CMK (cell line): ENCODE measurements at regions not wholly inside any gene's neighbourhood (a gene's known extent, or its start where the extent isn't known, plus 50 kb on each side); places are given as distances from the start of the nearest gene placed in this dataset.

Source experiments
- DNase-seq: peaks from one replicate; pipeline ENCODE4 v3.0.0-alpha.2; 2010; ENCODE audit warnings: low read depth

GRCh38 chr11:13062115-13062514 lies 53.0 kb downstream of the RASSF10 start:
- no peak for DNase-seq

DNA sequence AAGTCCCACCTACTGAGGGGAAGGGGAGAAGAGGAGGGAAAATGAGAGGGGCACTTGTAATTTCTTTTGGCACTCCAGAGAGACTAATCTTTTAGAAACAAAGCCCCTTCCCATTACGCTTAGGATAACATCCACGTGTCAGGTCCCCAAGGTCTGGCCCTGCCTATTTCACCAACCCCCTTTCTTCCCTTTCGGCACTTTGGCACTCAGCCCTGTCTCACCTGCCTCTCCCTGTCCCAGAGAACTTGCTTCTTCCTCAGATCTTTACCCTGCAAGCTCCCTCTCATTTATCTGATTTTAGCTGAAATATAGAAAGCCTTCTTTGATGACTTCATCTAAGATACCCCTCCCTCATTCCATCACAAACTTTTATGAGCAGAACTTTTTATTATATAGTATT lies 55.5 kb downstream of the RASSF10 start:
- no peak for DNase-seq

- DNase-seq, result no peak
Observed at GRCh38 chr11:13065200-13065787, 56.2 kb downstream of the RASSF10 start.

- DNase-seq, result no peak
Observed at GRCh38 chr11:13068211-13068610, 59.1 kb downstream of the RASSF10 start.

DNA sequence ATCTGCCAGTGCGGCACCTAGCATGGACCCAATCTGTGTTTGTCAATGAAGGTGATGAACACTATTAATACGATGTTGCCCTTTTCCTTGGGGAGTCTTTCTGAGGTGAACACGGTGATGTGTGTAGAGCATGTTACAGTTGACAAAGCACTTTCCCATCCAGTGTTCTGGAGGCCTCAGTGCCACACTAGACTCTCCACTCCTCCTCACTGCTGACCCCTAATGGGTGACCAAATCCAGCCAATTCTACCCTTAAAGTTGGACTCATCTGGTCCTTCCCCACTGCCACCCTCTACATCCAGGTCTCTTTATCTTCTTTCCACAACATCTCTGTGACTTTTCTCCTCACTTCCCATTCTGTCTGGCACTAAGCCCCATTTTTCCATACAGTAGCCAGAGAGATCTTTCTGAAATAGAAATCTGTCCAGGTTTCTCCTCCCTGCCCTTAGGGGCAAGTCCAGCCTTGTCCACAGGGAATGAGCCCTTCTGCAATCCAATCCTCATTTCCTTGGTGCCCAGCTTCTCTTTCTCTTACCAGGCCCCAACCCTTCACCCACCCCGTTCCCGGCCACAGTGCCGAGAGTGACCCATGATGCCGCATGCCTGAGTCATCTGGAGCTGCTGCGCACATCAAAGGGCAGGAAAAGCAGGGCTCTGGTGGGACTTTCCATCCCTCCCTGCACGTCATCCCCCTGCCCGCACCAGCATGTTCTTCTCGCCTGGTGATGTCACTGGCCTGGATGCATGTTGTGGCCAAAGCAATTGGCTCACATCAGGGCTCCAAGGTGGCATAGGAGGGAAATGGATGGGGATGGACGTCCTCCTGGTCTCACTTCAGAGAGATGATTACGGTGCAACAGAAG lies 64.2 kb downstream of the RASSF10 start:
- no peak for DNase-seq

DNA sequence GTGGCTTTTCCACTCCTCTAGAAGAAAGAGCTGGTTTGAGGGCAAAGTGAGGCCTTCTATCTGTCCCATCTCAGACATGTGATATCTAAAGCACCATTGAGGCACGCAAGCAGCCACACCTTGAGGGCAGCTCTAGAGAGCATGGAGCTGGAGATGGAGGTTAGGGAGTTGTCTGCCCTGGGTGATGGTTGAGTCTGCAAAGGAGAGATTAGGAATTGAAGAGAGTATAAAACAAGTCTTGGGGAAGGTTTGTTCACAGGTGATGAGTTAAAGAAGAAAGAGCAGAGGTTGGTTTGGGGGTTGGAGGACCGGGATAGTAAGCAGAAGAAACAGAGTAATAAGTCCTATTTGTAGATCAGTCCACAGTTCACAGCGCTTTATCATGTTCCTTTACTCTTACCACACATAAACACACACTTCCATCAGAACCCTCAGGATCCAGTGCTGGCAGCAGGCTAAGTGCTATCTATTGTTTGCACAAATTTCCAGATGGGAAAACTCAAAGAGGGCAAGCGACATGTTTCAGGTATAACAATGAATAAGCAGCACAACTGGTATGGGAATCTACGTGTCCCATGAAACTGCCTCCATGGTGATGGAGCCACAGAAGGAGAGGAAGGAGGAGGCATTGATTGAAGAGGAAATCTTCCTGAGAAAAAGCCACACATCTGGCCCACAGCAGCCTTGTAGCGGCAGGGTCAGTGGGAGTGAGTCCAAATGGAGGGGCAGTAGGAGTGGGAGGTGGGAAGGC lies 65.8 kb downstream of the RASSF10 start:
- DNase-seq, result no peak

DNA sequence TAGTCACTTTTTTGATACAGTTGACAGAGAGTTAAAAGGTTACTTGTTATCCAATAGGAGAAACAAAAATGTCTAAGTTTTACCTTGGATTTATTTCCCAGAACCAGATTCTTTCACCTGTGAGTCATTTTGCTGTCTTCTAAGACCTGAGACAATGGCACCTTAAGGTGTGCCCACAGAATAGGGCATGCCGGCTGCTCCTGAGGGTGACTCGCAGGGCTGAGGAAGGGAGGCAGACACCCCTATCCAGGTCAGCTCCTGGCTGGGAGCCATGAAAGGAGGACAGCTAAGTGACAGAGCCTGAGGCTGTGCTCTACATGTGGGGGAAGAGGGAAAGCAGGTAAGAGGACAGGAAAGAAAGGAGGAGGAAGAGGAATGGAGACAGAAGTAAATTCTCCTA lies 67.8 kb downstream of the RASSF10 start:
- no peak for DNase-seq

GRCh38 chr11:13080861-13081260 lies 71.7 kb downstream of the RASSF10 start:
- no peak for DNase-seq

DNA sequence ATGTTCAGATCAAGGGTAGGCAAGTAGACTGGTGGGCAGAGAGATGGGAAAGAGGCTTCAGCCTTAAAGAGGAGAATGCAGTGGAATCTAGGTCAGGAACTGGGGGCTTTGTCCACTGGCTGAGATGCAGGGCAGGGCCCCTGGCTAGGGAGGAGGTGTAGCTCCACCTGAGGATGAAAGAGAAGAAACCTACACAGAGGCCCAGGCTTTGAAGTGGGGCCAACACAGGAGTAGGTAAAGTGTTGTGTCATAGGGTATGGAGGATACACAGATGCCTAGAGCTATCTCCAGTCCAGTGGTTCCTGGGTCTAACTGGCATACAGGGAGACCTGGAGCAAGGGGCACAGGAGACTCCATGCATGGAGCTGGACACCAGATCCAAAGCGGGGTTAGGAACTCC lies 73.5 kb downstream of the RASSF10 start:
- no peak for DNase-seq

- DNase-seq, result peak; percentile 47
Observed at GRCh38 chr11:13090228-13090708, 81.2 kb downstream of the RASSF10 start.

DNA sequence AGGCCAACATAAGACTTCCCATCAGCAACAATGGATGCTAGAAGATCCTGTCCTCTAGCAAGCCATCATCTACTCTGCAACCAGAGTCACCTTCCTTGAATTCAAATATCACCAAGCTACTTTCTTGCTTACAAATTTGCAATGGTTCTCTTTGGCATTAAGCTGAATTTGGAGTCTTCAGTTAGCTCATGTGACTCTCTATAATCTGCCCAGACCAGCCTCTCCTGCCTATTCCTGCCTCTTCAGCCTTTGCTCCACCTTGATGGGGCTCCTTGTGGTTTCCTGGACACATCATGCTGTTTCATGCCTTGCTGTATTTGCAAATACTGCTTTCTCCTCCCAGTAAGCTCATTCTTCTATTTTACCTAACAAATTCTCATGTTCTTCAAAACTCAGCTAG lies 82.3 kb downstream of the RASSF10 start:
- DNase-seq, result no peak

GRCh38 chr11:13091804-13092203 lies 82.7 kb downstream of the RASSF10 start:
- DNase-seq, result no peak

DNA sequence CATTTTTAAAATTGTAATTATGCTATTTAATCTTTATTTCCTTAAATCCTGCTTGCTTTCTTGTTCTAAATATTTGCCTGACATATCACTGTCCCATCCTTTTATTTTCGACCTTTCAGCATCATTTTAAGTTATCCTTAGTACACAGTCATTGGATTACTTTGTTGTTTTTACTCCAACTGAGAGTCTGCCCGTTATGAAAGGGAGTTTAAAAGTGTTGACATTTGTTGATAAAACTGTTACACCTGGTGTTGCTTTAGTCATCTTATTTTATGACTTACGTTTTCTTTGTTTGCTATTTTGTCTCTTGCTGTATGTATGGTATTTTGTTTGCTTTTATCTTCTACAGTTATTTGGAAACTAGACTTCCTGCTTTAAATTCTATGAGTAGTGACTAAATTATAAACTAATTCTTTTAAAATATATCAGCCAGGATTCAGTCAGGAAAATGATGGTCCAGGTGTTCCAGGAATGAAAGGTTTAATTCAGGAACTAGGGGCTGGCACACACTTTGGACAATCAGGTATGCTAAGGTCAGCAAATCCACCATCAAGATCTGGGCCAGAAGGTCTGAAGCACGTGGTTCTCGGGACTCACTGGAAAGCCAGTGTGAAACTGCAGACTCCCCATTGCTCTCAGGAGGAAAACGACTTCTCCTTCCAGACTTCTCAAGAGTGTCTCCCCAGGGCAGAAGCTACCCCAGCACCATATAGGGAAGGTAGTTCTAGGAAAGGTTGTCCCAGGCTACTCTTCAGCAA lies 86.0 kb downstream of the RASSF10 start:
- no peak for DNase-seq

DNA sequence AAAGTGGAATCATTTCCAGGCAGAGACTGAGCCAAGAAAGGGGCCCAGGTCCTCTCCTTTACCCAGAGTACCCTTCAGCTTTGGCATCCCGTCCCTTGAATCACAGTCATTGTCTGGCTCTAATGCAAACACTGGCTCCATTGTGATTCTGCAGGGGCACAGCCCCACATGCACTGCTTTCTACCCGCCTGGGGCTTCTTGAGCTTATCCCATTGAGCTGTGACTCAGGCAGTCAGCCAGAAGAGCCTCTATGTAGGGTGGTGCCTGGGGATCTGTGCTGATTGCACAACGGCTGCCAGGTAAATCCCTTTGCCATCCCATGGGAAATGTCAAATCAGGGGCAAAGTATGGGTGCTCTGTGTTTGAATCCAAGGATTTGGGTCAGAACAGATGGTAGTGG lies 88.9 kb downstream of the RASSF10 start:
- DNase-seq, result no peak

- no peak for DNase-seq
Observed at GRCh38 chr11:13098616-13099289, 89.6 kb downstream of the RASSF10 start.

GRCh38 chr11:13101644-13102512 lies 92.8 kb downstream of the RASSF10 start:
- no peak for DNase-seq

- DNase-seq, result no peak
Observed at GRCh38 chr11:13102513-13102840, 93.4 kb downstream of the RASSF10 start.

DNA sequence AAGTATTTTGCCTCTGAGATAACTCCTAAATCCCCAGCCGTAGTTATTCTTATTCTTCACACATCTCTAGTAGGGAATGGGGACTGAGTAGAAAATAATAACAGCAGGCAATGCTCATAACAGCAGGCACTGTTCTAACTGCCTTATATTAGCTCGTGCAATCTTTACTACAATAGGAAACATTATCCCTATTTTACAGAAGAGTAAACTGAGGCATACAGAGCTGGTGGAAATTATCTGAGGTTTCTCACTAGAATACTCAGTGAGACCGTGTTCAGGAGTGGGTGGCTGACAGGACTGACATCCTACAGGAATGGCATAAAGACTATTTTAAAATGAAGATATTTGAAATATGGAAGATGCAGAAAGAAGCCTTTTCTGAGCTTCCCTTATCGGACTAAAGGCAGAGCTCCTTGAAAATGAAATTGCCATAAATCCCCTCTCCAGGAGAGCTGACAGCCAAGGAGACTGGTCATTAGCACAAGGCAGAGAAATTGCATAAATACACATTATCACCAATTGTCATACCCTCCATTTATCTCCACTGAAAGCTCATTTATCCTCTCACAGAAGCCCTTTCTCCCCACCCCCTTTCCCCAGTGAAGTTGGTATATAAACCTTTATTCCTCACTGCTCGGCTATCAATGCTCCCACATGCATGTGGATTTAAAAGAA lies 93.9 kb downstream of the RASSF10 start:
- DNase-seq, result no peak

- DNase-seq, result no peak
Observed at GRCh38 chr11:13103962-13104554, 94.9 kb downstream of the RASSF10 start.
